ENCODE measurements at regions not wholly inside any gene's neighbourhood (a gene's known extent, or its start where the extent isn't known, plus 50 kb on each side); places are given as distances from the start of the nearest gene placed in this dataset.

GRCh38 chr9:18167733-18168132 lies 306.2 kb upstream of the ADAMTSL1 start:
- DNase-seq = no peak

GRCh38 chr9:18173923-18174322 lies 300.0 kb upstream of the ADAMTSL1 start:
- no peak for DNase-seq

- DNase-seq = no peak
These were observed 291.3 kb upstream of the ADAMTSL1 start for GRCh38 chr9:18182636-18183035.

- no peak for DNase-seq
These were observed 290.0 kb upstream of the ADAMTSL1 start for GRCh38 chr9:18183974-18184373.

GRCh38 chr9:18184401-18184800 lies 289.6 kb upstream of the ADAMTSL1 start:
- no peak for DNase-seq

- DNase-seq = no peak
These were observed 288.8 kb upstream of the ADAMTSL1 start for GRCh38 chr9:18185196-18185595.

- no peak for DNase-seq
These were observed 285.0 kb upstream of the ADAMTSL1 start for GRCh38 chr9:18188971-18189370.

DNA sequence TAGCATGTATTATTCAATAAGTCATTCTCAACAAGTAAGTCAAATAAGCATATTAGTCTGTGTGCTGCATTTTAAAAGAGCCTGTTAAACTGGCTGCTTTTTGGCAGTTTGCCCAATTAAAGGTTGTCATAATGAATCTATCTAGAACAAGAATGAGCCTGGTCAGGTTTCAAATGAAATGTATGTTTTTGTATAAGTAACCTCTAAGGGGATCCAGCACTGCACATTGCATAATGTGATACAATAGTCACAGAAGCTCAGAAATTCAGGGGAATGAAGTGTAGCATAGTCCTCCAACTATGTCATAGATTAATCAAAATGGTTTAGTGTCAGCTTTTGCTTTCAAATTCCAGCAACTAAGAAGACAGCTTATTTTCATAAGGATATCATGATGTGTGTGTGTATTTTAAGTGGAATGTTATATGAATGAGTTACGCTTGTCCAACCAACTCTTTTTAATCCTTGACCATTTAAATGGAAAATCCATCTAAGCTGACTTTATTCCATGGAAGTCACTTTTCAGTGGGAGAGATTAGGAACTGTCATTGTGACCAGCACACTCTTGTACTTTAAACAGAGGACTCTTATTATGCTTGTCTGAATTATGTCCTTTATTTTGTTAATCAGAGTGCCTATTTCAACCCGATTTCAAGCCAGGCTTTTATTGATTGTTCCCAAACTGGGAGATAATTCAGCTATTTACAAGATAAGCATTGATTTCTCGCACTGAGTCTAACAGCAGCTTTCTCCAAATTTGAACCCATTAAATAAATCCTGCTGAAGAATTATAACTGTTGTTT lies 283.9 kb upstream of the ADAMTSL1 start:
- no peak for DNase-seq

DNA sequence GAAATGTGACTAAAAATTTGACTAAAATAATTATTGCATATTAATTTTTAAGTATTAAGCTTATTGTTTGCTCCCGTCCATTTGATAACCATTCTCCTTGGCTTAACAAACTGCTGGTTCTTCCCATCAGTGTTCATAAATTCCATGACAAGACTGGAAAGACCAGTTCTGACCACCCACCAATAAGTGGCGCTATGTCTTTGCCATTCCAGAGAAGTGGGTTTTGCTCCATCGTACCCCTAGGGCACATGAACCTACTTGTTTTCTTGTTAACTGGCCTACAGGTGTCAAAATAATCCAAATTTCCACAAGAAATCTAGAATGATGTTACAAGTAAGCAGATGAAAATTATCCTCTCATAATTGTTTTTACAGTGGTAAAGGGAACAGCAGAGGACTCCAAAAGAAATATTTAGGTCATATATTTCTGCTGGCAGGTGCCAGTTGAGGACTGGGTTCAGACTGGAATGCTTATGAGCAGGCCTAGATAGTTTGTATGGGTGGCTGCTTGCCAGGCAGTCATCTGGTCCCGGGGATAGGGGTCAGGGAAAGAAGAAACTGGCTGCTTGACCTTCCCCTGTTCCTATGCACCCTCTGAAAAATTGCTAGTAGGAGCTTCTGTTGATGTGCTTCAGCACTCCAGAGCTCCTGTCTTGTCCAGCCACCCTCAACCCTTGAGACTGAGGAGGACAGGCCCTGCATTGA lies 283.1 kb upstream of the ADAMTSL1 start:
- DNase-seq = no peak

GRCh38 chr9:18194316-18194715 lies 279.6 kb upstream of the ADAMTSL1 start:
- DNase-seq = no peak

GRCh38 chr9:18195223-18195622 lies 278.7 kb upstream of the ADAMTSL1 start:
- DNase-seq = no peak

DNA sequence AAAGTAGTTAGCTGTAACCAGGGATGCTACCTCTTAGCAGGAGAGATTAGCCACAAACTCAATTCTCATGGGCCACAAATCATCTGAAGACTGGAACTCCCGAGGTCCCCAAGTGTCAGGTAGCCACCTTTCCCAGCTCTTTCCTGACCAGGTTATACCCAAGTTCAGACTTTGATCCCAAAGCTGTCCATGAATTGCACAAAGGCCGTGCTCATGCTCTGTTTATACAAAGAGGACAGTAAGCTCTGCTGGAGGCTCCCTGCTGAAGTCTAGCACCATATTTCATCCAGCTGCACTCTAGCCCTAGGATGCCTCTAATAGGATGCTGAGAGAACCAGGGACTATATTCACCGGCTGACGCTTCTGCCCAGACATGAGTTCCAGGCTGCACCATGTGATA lies 271.0 kb upstream of the ADAMTSL1 start:
- no peak for DNase-seq

DNA sequence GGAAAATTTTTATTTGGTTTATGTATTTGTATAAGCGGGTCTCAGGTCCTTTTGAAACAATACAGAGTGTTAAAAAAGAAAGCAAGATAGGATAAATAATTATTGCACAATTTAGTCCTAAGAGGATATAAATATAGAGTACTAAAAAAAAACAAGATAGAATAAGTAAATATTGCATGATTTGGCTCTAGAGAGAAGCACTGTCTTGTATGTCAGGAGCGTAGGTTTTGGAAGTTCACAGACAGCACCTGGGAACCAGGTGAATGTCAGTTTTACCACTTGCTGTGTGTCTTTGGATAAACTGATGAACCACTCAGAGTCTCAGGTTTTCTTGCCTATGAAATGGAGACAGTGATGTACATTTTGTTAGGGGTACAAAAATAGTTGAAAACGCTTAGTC lies 266.2 kb upstream of the ADAMTSL1 start:
- no peak for DNase-seq

- DNase-seq = peak; percentile 42
These were observed 265.5 kb upstream of the ADAMTSL1 start for GRCh38 chr9:18208166-18209059.

DNA sequence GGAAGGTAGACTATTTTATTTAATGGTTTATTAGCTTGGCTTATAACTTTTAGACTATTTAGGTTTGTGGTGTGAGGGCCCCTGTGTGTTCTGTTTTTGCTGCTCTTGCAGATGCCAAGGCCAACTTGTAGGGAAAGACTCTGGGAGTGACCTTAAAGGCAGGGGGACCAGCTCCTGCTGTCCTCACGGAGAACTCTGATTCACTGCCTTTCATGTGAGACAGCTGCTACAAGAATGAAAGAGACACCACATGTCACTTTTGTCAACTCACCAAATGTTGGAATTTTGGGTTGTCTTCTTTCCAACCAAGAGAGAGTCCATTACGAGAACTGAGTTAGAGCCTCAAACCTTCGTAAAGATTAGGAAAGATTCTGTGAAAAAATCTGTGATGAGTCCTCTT lies 258.3 kb upstream of the ADAMTSL1 start:
- no peak for DNase-seq

GRCh38 chr9:18216376-18216775 lies 257.6 kb upstream of the ADAMTSL1 start:
- no peak for DNase-seq

GRCh38 chr9:18228101-18228500 lies 245.9 kb upstream of the ADAMTSL1 start:
- DNase-seq = no peak

DNA sequence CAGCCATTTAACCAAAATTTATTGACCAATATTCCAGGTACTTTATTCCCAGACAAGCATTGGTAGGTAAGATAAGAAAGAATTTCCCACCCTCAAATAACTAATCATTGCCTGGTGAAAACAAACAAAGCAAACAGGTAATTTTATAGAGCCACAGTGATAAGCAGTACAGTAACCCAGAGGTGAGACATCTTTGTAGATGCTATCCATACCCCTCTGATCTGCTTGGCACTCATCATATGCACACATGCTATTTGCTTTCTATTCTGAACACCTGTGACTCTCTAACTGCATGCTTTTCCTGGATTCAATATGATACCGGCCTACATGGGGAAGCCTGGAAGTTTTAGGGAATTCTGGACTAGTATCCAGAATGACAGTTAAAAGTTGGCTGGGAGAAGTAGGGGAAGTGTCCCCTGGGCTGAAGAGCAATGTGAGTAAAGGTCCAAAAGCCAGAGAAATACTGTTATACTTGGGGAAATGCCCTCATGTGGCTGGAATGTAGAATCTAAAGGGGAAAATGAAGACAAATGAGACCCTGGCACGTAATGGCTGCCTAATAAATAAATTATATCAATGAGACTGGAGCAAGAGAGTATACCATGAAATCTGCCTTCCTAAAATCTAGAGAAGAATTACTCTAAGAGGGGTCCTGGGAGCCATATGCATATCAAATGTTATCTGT lies 243.8 kb upstream of the ADAMTSL1 start:
- DNase-seq = no peak

GRCh38 chr9:18233311-18233710 lies 240.6 kb upstream of the ADAMTSL1 start:
- no peak for DNase-seq

DNA sequence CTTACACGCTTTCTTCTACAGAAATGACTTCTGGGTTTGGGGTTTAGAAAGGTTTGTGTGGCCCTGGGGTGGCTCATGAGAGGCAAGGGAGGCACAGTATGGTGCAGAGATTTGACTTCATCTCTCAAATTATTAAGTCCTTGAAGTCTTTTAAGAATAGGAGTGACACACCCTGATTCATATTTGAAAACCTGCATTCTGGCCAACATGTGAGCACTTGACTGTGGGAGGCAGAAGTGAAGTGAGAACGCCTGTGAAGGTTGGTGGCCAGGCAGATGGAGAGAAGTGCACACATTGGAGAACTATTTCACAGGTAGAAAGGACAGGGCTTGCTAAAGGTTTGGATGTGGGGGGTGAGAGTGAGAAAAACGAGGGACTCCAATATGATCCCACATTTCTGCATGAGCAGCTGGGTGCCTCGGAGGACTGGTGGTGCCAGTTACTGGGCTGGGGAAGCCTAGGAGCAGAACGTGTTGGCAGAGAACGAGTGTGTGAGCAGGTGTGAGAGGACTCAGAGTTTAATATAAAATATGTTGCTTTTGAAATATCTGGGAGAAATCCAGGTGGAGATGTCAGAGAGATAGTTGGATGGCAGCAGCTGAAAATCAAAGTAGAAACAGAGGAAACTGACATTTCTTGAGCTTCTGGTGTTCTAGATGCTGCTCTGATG lies 240.0 kb upstream of the ADAMTSL1 start:
- DNase-seq = no peak

DNA sequence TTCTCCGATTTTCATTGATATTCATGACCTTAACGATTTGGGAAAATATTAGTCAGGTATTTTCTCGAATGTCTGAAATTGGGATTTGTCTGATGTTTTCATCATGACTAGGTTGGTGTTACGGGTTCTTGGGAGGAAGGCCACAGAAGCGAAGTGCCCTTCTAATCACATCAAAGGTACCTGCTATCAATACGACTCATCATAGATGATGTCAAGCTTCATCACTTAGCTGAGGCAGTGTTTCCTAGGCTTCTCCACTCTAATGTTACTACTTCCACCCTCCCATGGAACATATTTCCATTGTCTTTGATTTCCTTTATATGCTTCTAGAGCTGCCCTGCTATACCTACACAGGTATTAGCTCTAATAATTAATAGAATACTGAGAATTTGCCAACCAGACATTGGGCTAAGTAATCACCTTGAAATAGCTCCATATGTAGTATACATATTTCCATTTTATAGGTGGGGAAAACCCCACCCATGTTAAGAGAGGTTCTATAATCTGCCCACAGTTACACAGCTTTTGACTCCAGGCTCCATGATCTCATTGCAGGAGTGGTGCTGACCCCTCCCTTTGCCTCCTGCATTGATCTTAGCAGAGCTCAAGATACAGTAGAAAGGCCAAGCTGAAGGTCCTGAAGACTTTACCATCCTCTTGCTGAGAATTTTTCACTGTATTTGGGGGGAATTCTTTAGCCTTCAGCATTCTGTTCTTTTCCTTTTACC lies 238.6 kb upstream of the ADAMTSL1 start:
- DNase-seq = no peak

- DNase-seq = no peak
These were observed 237.6 kb upstream of the ADAMTSL1 start for GRCh38 chr9:18236336-18236735.
